Trophoblast cell (in vitro differentiated cells and primary cell): ENCODE measurements at regions not wholly inside any gene's neighbourhood (a gene's known extent, or its start where the extent isn't known, plus 50 kb on each side); places are given as distances from the start of the nearest gene placed in this dataset.

Experiments used
- DNase-seq, 2 donors: peaks; one replicate each; pipeline ENCODE4 v3.0.0-alpha.2; 2016
- H2AFZ ChIP-seq: 2 replicates; pipeline ENCODE4 v1.6.1; 2013; ENCODE audit warnings: low read length, moderate library complexity, mild to moderate bottlenecking; ENCODE audit not compliant: insufficient read depth, poor library complexity
- H2AK5ac ChIP-seq: 2 replicates; pipeline ENCODE4 v1.6.1; 2013; ENCODE audit warnings: mild to moderate bottlenecking, low read length
- H2BK120ac ChIP-seq: 2 replicates; pipeline ENCODE4 v1.6.1; 2013; ENCODE audit warnings: low read length, mild to moderate bottlenecking, moderate library complexity; ENCODE audit not compliant: insufficient read depth, poor library complexity
- H2BK12ac ChIP-seq: 2 replicates; pipeline ENCODE4 v1.6.1; 2013; ENCODE audit warnings: mild to moderate bottlenecking, low read length, moderate library complexity
- H2BK5ac ChIP-seq: 2 replicates; pipeline ENCODE4 v1.6.1; 2013; ENCODE audit warnings: low read length, low read depth, moderate library complexity, mild to moderate bottlenecking; ENCODE audit not compliant: poor library complexity
- H3K14ac ChIP-seq: 2 replicates; pipeline ENCODE4 v1.6.1; 2013; ENCODE audit warnings: mild to moderate bottlenecking, low read length
- H3K18ac ChIP-seq: 2 replicates; pipeline ENCODE4 v1.6.1; 2013; ENCODE audit warnings: mild to moderate bottlenecking, low read length
- H3K23ac ChIP-seq: 2 replicates; pipeline ENCODE4 v1.6.1; 2013; ENCODE audit warnings: low read length
- H3K27ac ChIP-seq: 2 replicates; pipeline ENCODE4 v1.5.1; 2013; ENCODE audit warnings: low read depth, mild to moderate bottlenecking, inconsistent platforms, low read length, moderate library complexity
- H3K27me3 ChIP-seq: 2 replicates; pipeline ENCODE4 v1.6.1; 2013; ENCODE audit warnings: inconsistent platforms, mild to moderate bottlenecking, low read length, moderate library complexity; ENCODE audit not compliant: insufficient read depth
- H3K36me3 ChIP-seq, 2 experiments: 1 replicate in 1 of 2; 2 replicates in 1 of 2; pipeline ENCODE4 v1.6.1; 2013; ENCODE audit warnings: low read length in 2 of 2, mild to moderate bottlenecking in 2 of 2, moderate library complexity in 1 of 2; ENCODE audit not compliant: insufficient read depth in 2 of 2, control insufficient read depth in 1 of 2
- H3K4ac ChIP-seq: 2 replicates; pipeline ENCODE4 v1.6.1; 2013; ENCODE audit warnings: low read depth, mild to moderate bottlenecking, low read length, moderate library complexity
- H3K4me1 ChIP-seq, 2 experiments: 1 replicate in 1 of 2; 2 replicates in 1 of 2; pipeline ENCODE4 v1.6.1; 2013; ENCODE audit warnings: low read length in 2 of 2, mild to moderate bottlenecking in 2 of 2, moderate library complexity in 1 of 2; ENCODE audit not compliant: insufficient read depth in 2 of 2, control insufficient read depth in 1 of 2
- H3K4me2 ChIP-seq: 2 replicates; pipeline ENCODE4 v1.6.1; 2013; ENCODE audit warnings: inconsistent platforms, mild to moderate bottlenecking, low read length, moderate library complexity
- H3K4me3 ChIP-seq: 2 replicates; pipeline ENCODE4 v1.5.1; 2013; ENCODE audit warnings: mild to moderate bottlenecking, low read depth, low read length, inconsistent platforms
- H3K79me1 ChIP-seq: one replicate; pipeline ENCODE4 v1.6.1; 2013; ENCODE audit warnings: low read length
- H3K79me2 ChIP-seq: 2 replicates; pipeline ENCODE4 v1.6.1; 2013; ENCODE audit warnings: low read length, mild to moderate bottlenecking; ENCODE audit not compliant: control insufficient read depth, insufficient read depth, poor library complexity
- H3K9ac ChIP-seq: 2 replicates; pipeline ENCODE4 v1.6.1; 2013; ENCODE audit warnings: mild to moderate bottlenecking, low read length
- H3K9me3 ChIP-seq: 2 replicates; pipeline ENCODE4 v1.6.1; 2013; ENCODE audit warnings: low read depth, mild to moderate bottlenecking, control low read depth, inconsistent platforms, low read length; ENCODE audit not compliant: insufficient read depth
- H4K12ac ChIP-seq: 2 replicates; pipeline ENCODE4 v1.6.1; 2013; ENCODE audit warnings: low read depth, mild to moderate bottlenecking, low read length, moderate library complexity
- H4K8ac ChIP-seq: 2 replicates; pipeline ENCODE4 v1.6.1; 2013; ENCODE audit warnings: low read depth, mild to moderate bottlenecking, low read length, moderate library complexity
- H4K91ac ChIP-seq: one replicate; pipeline ENCODE4 v1.6.1; 2013; ENCODE audit warnings: low read depth, mild to moderate bottlenecking, low read length, moderate library complexity
- WGBS: extraction: QIAGEN DNeasy Blood & Tissue Kit; methylation state at CpG from one replicate; pipeline ENCODE4 v1.1.7; 2013; ENCODE audit warnings: missing lambda C conversion rate; ENCODE audit not compliant: insufficient read length, insufficient coverage; ENCODE audit errors: extremely low coverage; 5-methylcytosine and 5-hydroxymethylcytosine counted together

DNA sequence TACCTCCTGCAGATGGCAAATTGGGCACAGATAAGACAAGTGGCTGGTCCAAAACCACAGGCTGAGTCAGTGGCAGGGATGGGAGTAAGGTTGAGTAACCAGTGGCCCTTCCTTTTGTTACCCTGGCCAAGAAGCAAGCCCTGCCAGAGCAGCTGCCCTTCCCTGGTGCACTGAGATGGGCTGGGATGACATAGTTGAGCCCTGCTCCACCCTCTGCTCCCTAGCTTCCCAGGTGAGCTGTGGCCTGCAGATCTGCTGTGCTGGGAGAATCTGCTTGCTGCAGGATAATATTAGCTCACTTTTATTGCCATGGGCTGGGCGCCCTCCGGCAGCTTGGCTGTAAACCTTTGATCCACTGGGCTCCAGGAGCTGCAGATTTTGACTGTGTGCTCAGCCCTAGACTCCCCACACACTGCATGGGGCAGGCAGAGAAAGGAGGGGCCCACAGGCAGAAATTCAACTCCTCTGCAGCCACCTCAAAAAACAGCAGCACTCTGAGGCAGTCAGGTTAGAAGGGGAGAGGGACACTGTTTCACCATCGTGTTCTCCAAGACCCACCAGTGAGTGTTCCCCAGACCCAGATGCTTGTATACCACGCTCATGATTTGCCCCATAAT is 101.8 kb downstream of the CBLN1 start:
- H4K8ac ChIP-seq = no peak overlapping the region
- H3K23ac ChIP-seq = no peak overlapping the region
- no peak overlapping the region for H2BK12ac ChIP-seq
- H3K79me2 ChIP-seq = no peaks in the 10 kb centered on the region
- H3K4ac ChIP-seq = no peak overlapping the region
- WGBS = no CpG with 5 or more reads among the region's 4 CpGs
- H2BK120ac ChIP-seq = no peak overlapping the region
- no peak overlapping the region for H3K9ac ChIP-seq
- no peak overlapping the region for H3K4me3 ChIP-seq
- H4K91ac ChIP-seq = no peak overlapping the region
- H3K27ac ChIP-seq = no peak overlapping the region
- H3K14ac ChIP-seq = no peak overlapping the region
- H3K27me3 ChIP-seq = no peaks in the 10 kb centered on the region
- no peak overlapping the region for H3K4me2 ChIP-seq
- no peak overlapping the region for H2AFZ ChIP-seq
- H3K18ac ChIP-seq = no peak overlapping the region
- H3K36me3 ChIP-seq = no peaks in the 10 kb centered on the region
- no peaks in the 10 kb centered on the region for H3K9me3 ChIP-seq
- no peaks in the 10 kb centered on the region for H3K4me1 ChIP-seq
- H2AK5ac ChIP-seq = no peak overlapping the region
- DNase-seq = no peak
- H2BK5ac ChIP-seq = no peak overlapping the region
- H4K12ac ChIP-seq = no peak overlapping the region
- no peaks in the 10 kb centered on the region for H3K79me1 ChIP-seq

DNA sequence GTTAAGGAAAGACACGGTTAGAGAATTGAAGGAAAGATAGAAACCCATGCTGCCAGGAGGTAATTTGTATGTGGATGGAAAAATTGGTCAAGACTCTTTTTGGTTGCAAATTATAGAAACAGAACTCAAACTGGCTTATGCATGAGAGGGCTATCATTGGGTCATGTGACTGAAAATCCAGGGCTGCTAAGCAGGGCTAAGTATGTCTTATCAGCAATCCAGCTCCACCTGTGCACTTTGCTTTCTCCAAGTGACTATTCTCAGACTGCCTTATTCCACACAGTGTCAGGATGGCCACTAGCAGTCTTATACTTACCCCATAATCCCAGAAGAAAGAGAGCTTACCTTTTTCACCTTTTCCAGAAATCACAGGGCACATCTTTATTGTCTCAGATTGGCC is 113.5 kb downstream of the CBLN1 start:
- no peak overlapping the region for H3K9ac ChIP-seq
- no peak for DNase-seq
- H2BK12ac ChIP-seq = no peak overlapping the region
- no peak overlapping the region for H3K18ac ChIP-seq
- H4K91ac ChIP-seq = no peak overlapping the region
- no peak overlapping the region for H3K14ac ChIP-seq
- no CpG with 5 or more reads among the region's 1 CpG for WGBS
- H3K36me3 ChIP-seq = no peaks in the 10 kb centered on the region
- no peaks in the 10 kb centered on the region for H3K4me1 ChIP-seq
- no peak overlapping the region for H3K4me2 ChIP-seq
- no peak overlapping the region for H2BK120ac ChIP-seq
- H3K23ac ChIP-seq = no peak overlapping the region
- no peaks in the 10 kb centered on the region for H3K27me3 ChIP-seq
- H3K9me3 ChIP-seq = peaks cover 1% of the 10 kb centered on the region
- H3K79me2 ChIP-seq = no peaks in the 10 kb centered on the region
- H4K8ac ChIP-seq = no peak overlapping the region
- no peak overlapping the region for H3K4ac ChIP-seq
- no peak overlapping the region for H3K27ac ChIP-seq
- no peak overlapping the region for H2BK5ac ChIP-seq
- H3K4me3 ChIP-seq = no peak overlapping the region
- H2AFZ ChIP-seq = no peak overlapping the region
- H3K79me1 ChIP-seq = no peaks in the 10 kb centered on the region
- H2AK5ac ChIP-seq = no peak overlapping the region
- H4K12ac ChIP-seq = no peak overlapping the region

DNA sequence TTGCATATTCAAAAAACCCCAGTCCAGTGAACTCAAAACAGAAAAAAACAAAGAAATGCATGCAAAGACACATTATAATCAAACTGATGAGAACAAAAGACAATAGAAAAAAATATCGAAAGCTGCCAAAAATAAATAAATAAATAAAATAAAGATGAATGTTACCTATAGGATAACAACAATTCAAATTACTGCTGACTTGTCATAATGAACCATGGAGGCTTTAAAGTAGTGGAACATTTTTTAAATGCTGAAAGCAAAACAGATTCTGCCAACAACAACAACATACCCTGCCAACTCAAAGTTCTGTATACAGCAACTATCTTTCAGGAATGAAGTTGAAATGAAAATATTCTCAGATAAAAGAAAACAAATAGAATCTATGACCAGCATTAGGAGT is 116.6 kb downstream of the CBLN1 start:
- H2AK5ac ChIP-seq = no peak overlapping the region
- no peaks in the 10 kb centered on the region for H3K36me3 ChIP-seq
- H3K27me3 ChIP-seq = no peaks in the 10 kb centered on the region
- no peak overlapping the region for H3K27ac ChIP-seq
- no peaks in the 10 kb centered on the region for H3K79me1 ChIP-seq
- H3K9me3 ChIP-seq = no peaks in the 10 kb centered on the region
- no peak overlapping the region for H3K9ac ChIP-seq
- no peak overlapping the region for H3K4me2 ChIP-seq
- no peak overlapping the region for H4K8ac ChIP-seq
- H3K4me1 ChIP-seq = no peaks in the 10 kb centered on the region
- H2BK12ac ChIP-seq = no peak overlapping the region
- no peak overlapping the region for H3K14ac ChIP-seq
- H3K23ac ChIP-seq = no peak overlapping the region
- no peak overlapping the region for H3K4ac ChIP-seq
- H2AFZ ChIP-seq = no peak overlapping the region
- H3K79me2 ChIP-seq = no peaks in the 10 kb centered on the region
- H2BK5ac ChIP-seq = no peak overlapping the region
- WGBS = no CpG with 5 or more reads among the region's 1 CpG
- no peak for DNase-seq
- H4K91ac ChIP-seq = no peak overlapping the region
- H2BK120ac ChIP-seq = no peak overlapping the region
- no peak overlapping the region for H4K12ac ChIP-seq
- no peak overlapping the region for H3K18ac ChIP-seq
- H3K4me3 ChIP-seq = no peak overlapping the region

DNA sequence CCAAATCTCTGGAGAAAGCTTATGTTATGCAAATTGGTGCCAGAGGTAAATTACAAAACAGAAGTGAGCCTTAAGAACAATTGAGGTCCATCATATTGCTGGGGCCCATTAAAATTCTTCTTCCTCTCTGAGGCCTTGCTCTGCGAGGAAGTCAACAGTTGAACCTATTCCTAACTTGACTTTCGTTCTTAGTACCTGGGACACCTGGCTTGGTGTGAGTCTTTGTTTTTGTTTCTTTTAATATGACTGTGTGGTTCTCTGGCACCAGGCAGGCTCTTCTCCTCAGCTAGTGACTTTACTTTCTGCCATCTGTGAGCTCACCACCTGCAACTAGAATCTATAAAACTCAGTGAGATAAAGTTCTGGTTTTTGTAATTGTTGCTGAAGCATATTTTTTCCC is 120.4 kb downstream of the CBLN1 start:
- Histone ChIP-seq H2AFZ (no peak overlapping the region), H3K9me3 (no peaks in the 10 kb centered on the region), H3K18ac (no peak overlapping the region), H3K23ac (no peak overlapping the region), H4K12ac (no peak overlapping the region), H3K27me3 (no peaks in the 10 kb centered on the region), H3K79me2 (no peaks in the 10 kb centered on the region), H3K4ac (no peak overlapping the region), H2BK120ac (no peak overlapping the region), H4K8ac (no peak overlapping the region), H2BK5ac (no peak overlapping the region), H3K4me3 (no peak overlapping the region), H2AK5ac (no peak overlapping the region), H3K14ac (no peak overlapping the region), H3K36me3 (no peaks in the 10 kb centered on the region), H2BK12ac (no peak overlapping the region), H3K9ac (no peak overlapping the region), H3K4me1 (no peaks in the 10 kb centered on the region), H3K79me1 (no peaks in the 10 kb centered on the region), H4K91ac (no peak overlapping the region), H3K4me2 (no peak overlapping the region), H3K27ac (no peak overlapping the region)
- DNase-seq = no peak
- WGBS = no CpG with 5 or more reads among the region's 2 CpGs
